ENCODE measurements at regions not wholly inside any gene's neighbourhood (a gene's known extent, or its start where the extent isn't known, plus 50 kb on each side); places are given as distances from the start of the nearest gene placed in this dataset.

- TF ChIP-seq, protein P1, sequence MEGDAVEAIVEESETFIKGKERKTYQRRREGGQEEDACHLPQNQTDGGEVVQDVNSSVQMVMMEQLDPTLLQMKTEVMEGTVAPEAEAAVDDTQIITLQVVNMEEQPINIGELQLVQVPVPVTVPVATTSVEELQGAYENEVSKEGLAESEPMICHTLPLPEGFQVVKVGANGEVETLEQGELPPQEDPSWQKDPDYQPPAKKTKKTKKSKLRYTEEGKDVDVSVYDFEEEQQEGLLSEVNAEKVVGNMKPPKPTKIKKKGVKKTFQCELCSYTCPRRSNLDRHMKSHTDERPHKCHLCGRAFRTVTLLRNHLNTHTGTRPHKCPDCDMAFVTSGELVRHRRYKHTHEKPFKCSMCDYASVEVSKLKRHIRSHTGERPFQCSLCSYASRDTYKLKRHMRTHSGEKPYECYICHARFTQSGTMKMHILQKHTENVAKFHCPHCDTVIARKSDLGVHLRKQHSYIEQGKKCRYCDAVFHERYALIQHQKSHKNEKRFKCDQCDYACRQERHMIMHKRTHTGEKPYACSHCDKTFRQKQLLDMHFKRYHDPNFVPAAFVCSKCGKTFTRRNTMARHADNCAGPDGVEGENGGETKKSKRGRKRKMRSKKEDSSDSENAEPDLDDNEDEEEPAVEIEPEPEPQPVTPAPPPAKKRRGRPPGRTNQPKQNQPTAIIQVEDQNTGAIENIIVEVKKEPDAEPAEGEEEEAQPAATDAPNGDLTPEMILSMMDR (IDR thresholded peaks at IDR 0.05): no peak
- TF ChIP-seq POLR2A (IDR thresholded peaks at IDR 0.05): no peak
Measured at GRCh38 chr2:71783215-71783614, 329.9 kb downstream of the DYSF start.
